ENCODE measurements at regions not wholly inside any gene's neighbourhood (a gene's known extent, or its start where the extent isn't known, plus 50 kb on each side); places are given as distances from the start of the nearest gene placed in this dataset.
"Not testable (repeated sequence)": the region's sequence is repeated elsewhere in the genome, so short reads cannot be mapped to it uniquely, and the experiment has no call there.

GRCh38 chr21:23020969-23021368, 2022.8 kb downstream of the NCAM2 start:
- no peak for DNase-seq

GRCh38 chr21:23021481-23021880, 2023.3 kb downstream of the NCAM2 start:
- DNase-seq, result no peak

GRCh38 chr21:23026878-23027277, 2028.7 kb downstream of the NCAM2 start:
- DNase-seq, result no peak

- no peak for DNase-seq
These were observed 2041.6 kb downstream of the NCAM2 start for GRCh38 chr21:23039846-23040245.

- DNase-seq, result no peak
These were observed 2047.7 kb downstream of the NCAM2 start for GRCh38 chr21:23045955-23046354.

- no peak for DNase-seq
These were observed 2069.5 kb downstream of the NCAM2 start for GRCh38 chr21:23067672-23068071.

GRCh38 chr21:23083242-23083641, 2085.0 kb downstream of the NCAM2 start:
- DNase-seq, result no peak

GRCh38 chr21:23093259-23093658, 2095.1 kb downstream of the NCAM2 start:
- no peak for DNase-seq

- no peak for DNase-seq
These were observed 2101.0 kb downstream of the NCAM2 start for GRCh38 chr21:23099185-23099584.

- DNase-seq, result no peak
These were observed 2102.9 kb downstream of the NCAM2 start for GRCh38 chr21:23101111-23101510.

- no peak for DNase-seq
These were observed 2110.3 kb downstream of the NCAM2 start for GRCh38 chr21:23108533-23108932.

- DNase-seq, result no peak
These were observed 2112.9 kb downstream of the NCAM2 start for GRCh38 chr21:23111070-23111600.

GRCh38 chr21:23119491-23119890, 2121.3 kb downstream of the NCAM2 start:
- DNase-seq, result no peak

- no peak for DNase-seq
These were observed 2129.8 kb downstream of the NCAM2 start for GRCh38 chr21:23127973-23128372.

GRCh38 chr21:23130308-23130707, 2132.1 kb downstream of the NCAM2 start:
- DNase-seq, result no peak

- no peak for DNase-seq
These were observed 2133.0 kb downstream of the NCAM2 start for GRCh38 chr21:23131177-23131576.

GRCh38 chr21:23138797-23139196, 2140.6 kb downstream of the NCAM2 start:
- DNase-seq, result no peak

- no peak for DNase-seq
These were observed 2153.9 kb downstream of the NCAM2 start for GRCh38 chr21:23152130-23152529.

- not testable (repeated sequence) for DNase-seq
These were observed 2155.6 kb downstream of the NCAM2 start for GRCh38 chr21:23153842-23154241.

GRCh38 chr21:23155281-23155680, 2157.1 kb downstream of the NCAM2 start:
- DNase-seq, result no peak

GRCh38 chr21:23160914-23161313, 2162.7 kb downstream of the NCAM2 start:
- DNase-seq, result no peak

- DNase-seq, result peak in 1 of 2 donors; percentile 1
These were observed 2164.2 kb downstream of the NCAM2 start for GRCh38 chr21:23162198-23162946.
